Panc1 (cell line): ENCODE measurements at regions not wholly inside any gene's neighbourhood (a gene's known extent, or its start where the extent isn't known, plus 50 kb on each side); places are given as distances from the start of the nearest gene placed in this dataset.

ENCODE experiments used
- ATAC-seq: fragments of 200-7000 bp; cut with Tn5 transposase; 2 replicates; pipeline ENCODE4 v1.9.1; 2020; ENCODE audit warnings: mild to moderate bottlenecking, moderate library complexity
- BruUV-seq: library from RNA; stranded (reverse); fragments of 400-500 nt; replicated peaks from 2 replicates; lab custom pipeline; 2021; lab: Mats Ljungman, UMichigan
- CTCF ChIA-PET: fragments of 300-600 bp; sonication (Branson Sonifier 250); formaldehyde crosslinking; loops from one replicate; lab custom pipeline; 2022; ENCODE audit warnings: antibody characterized with exemption; lab: Charles Lee
- POLR2A ChIA-PET: fragments of 300-600 bp; sonication (Branson Sonifier 250); formaldehyde crosslinking; loops from one replicate; lab custom pipeline; 2022; ENCODE audit warnings: antibody characterized with exemption; lab: Charles Lee
- DNase-seq: peaks from one replicate; pipeline ENCODE4 v3.0.0-alpha.2; 2010; ENCODE audit warnings: low read depth, low spot score
- H3K27ac ChIP-seq: 2 replicates; pipeline ENCODE4 v1.5.1; 2011; ENCODE audit warnings: mild to moderate bottlenecking, low read length, inconsistent platforms
- H3K27me3 ChIP-seq: fragments of 200-500 bp; sonication (Bioruptor generic); 2 replicates; pipeline ENCODE4 v1.6.0; 2014; ENCODE audit warnings: low read length, inconsistent platforms; ENCODE audit not compliant: control insufficient read depth, insufficient read depth
- H3K36me3 ChIP-seq: fragments of 200-500 bp; sonication (Bioruptor generic); 2 replicates; pipeline ENCODE4 v1.5.1; 2014; ENCODE audit warnings: inconsistent platforms, mild to moderate bottlenecking, low read length, moderate library complexity; ENCODE audit not compliant: control insufficient read depth, insufficient read depth
- H3K4me1 ChIP-seq: 2 replicates; pipeline ENCODE4 v1.5.1; 2011; ENCODE audit warnings: inconsistent platforms, mild to moderate bottlenecking, low read length, moderate library complexity; ENCODE audit not compliant: control insufficient read depth, insufficient read depth
- H3K4me3 ChIP-seq, 2 experiments: 2 replicates each; pipeline ENCODE4 v1.5.1; 2011 to 2012; ENCODE audit warnings: low read depth in 2 of 2, low read length in 2 of 2, mild to moderate bottlenecking in 2 of 2, inconsistent platforms in 1 of 2, moderate library complexity in 1 of 2
- H3K9me3 ChIP-seq: fragments of 200-500 bp; sonication (Bioruptor generic); 2 replicates; pipeline ENCODE4 v1.5.1; 2014; ENCODE audit warnings: low read depth, mild to moderate bottlenecking, inconsistent platforms, low read length, moderate library complexity; ENCODE audit not compliant: control insufficient read depth, insufficient read depth
- POLR2AphosphoS5 ChIP-seq: IDR thresholded peaks from 2 replicates; pipeline ENCODE4 v1.6.1; 2012; ENCODE audit warnings: mild to moderate bottlenecking, low read depth, low read length, moderate library complexity
- SIN3A ChIP-seq: IDR thresholded peaks from 2 replicates; pipeline ENCODE4 v1.6.1; 2012; ENCODE audit warnings: low read depth, mild to moderate bottlenecking, low read length, moderate library complexity, borderline replicate concordance; ENCODE audit not compliant: insufficient read depth
- TCF7L2 ChIP-seq: IDR thresholded peaks from 2 replicates; pipeline ENCODE4 v1.6.1; 2011; ENCODE audit warnings: mild to moderate bottlenecking, low read depth, low read length, inconsistent platforms
- in situ Hi-C: cut with HindIII; loops from 2 replicates; pipeline ENCODE4 v1.10.0; 2016; ENCODE audit warnings: low sequenced_read_pairs, low pct_unique_long_range_greater_than_20kb
- intact Hi-C: fragments of 100-400 bp; cut with micrococcal nuclease; formaldehyde crosslinking; loops from one replicate; pipeline ENCODE4 v1.10.0; 2022; ENCODE audit not compliant: unreplicated experiment
- TF ChIP-seq, protein P1 (sequence below), 2 experiments: IDR thresholded peaks; 2 replicates each; pipeline ENCODE4 v1.6.1; 2011 to 2012; ENCODE audit warnings: low read depth in 2 of 2, control low read depth in 1 of 2, low read length in 1 of 2, mild to moderate bottlenecking in 1 of 2, moderate library complexity in 1 of 2; ENCODE audit not compliant: insufficient read depth in 1 of 2
- TF ChIP-seq, protein P2 (sequence below): fragments of 450-650 bp; IDR thresholded peaks from 2 replicates; pipeline ENCODE4 v1.5.1; 2017; ENCODE audit warnings: mild to moderate bottlenecking

DNA sequence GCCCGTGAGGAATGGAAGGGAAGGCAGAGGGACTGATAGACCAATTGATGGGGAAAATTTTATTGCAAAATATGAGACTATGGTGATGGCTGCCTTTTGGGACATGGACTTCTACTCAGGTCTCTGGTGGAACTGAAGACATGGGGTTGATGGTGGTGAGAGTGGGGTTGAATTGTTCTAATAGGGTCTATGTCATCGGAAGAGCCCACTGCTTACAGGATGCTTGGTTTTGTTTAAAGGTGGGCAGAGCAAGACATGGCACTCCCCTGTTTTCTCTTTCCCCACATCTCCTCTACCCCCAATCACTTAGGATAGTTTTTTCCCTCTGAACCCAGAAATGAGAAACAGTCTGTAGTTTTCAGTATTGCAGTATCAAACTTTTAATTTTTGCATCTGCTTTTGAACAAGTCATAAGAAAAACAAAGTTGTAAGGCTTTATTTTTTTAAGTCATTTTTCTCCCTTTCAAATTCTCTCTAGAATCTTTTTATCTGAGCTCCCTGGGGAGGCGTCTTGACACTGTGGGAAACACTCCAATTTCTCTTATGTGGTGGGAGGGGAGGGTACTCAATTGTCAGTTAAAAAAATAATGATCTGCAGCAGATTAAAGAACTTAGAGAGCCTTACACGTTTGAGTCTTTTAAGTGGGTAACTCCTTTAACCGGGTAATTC lies 276.2 kb upstream of the TBC1D5 start:
- POLR2A ChIA-PET: no interaction called here
- intact Hi-C loops: no loop called here
- no TSS peak for BruUV-seq
- no peaks in the 10 kb centered on the region for H3K4me1 ChIP-seq
- no peaks in the 10 kb centered on the region for H3K36me3 ChIP-seq
- TF ChIP-seq, protein P1, sequence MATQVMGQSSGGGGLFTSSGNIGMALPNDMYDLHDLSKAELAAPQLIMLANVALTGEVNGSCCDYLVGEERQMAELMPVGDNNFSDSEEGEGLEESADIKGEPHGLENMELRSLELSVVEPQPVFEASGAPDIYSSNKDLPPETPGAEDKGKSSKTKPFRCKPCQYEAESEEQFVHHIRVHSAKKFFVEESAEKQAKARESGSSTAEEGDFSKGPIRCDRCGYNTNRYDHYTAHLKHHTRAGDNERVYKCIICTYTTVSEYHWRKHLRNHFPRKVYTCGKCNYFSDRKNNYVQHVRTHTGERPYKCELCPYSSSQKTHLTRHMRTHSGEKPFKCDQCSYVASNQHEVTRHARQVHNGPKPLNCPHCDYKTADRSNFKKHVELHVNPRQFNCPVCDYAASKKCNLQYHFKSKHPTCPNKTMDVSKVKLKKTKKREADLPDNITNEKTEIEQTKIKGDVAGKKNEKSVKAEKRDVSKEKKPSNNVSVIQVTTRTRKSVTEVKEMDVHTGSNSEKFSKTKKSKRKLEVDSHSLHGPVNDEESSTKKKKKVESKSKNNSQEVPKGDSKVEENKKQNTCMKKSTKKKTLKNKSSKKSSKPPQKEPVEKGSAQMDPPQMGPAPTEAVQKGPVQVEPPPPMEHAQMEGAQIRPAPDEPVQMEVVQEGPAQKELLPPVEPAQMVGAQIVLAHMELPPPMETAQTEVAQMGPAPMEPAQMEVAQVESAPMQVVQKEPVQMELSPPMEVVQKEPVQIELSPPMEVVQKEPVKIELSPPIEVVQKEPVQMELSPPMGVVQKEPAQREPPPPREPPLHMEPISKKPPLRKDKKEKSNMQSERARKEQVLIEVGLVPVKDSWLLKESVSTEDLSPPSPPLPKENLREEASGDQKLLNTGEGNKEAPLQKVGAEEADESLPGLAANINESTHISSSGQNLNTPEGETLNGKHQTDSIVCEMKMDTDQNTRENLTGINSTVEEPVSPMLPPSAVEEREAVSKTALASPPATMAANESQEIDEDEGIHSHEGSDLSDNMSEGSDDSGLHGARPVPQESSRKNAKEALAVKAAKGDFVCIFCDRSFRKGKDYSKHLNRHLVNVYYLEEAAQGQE (IDR thresholded peaks at IDR 0.05; ENCODE audit: insufficient read depth in 1 of 2, low read depth in 2 of 2, low read length in 1 of 2): no peak
- H3K27me3 ChIP-seq: no peaks in the 10 kb centered on the region
- DNase-seq (no peak), ATAC-seq (no peak)
- in situ Hi-C loops: no loop called here
- no peak overlapping the region for H3K27ac ChIP-seq
- CTCF ChIA-PET: no interaction called here
- no peak overlapping the region for H3K4me3 ChIP-seq
- H3K9me3 ChIP-seq: no peaks in the 10 kb centered on the region

DNA sequence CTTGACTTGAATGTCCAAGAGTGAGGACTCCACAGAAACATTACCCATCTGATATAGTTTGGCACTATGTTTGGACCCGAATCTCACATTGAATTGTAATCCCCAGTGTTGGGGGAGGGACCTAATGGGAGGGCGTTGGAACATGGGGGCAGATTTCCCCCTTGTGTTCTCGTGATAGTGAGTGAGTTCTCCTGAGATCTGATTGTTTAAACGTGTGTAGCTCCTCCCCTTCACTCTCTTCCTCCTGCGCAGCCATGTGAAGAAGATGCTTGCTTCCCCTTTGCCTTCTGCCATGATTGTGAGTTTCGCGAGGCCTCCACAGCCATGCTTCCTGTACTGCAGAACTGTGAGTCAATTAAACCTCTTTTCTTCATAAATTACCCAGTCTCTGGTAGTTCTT lies 273.9 kb upstream of the TBC1D5 start:
- Histone ChIP-seq H3K4me3 (no peak overlapping the region), H3K36me3 (no peaks in the 10 kb centered on the region), H3K27me3 (no peaks in the 10 kb centered on the region), H3K4me1 (no peaks in the 10 kb centered on the region), H3K27ac (no peak overlapping the region), H3K9me3 (no peaks in the 10 kb centered on the region)
- TF ChIP-seq POLR2AphosphoS5: no peak
- TF ChIP-seq TCF7L2: no peak
- TF ChIP-seq, protein P1 (IDR thresholded peaks at IDR 0.05; ENCODE audit: insufficient read depth in 1 of 2, low read depth in 2 of 2, low read length in 1 of 2): no peak
- TF ChIP-seq SIN3A: no peak
- TF ChIP-seq, protein P2, sequence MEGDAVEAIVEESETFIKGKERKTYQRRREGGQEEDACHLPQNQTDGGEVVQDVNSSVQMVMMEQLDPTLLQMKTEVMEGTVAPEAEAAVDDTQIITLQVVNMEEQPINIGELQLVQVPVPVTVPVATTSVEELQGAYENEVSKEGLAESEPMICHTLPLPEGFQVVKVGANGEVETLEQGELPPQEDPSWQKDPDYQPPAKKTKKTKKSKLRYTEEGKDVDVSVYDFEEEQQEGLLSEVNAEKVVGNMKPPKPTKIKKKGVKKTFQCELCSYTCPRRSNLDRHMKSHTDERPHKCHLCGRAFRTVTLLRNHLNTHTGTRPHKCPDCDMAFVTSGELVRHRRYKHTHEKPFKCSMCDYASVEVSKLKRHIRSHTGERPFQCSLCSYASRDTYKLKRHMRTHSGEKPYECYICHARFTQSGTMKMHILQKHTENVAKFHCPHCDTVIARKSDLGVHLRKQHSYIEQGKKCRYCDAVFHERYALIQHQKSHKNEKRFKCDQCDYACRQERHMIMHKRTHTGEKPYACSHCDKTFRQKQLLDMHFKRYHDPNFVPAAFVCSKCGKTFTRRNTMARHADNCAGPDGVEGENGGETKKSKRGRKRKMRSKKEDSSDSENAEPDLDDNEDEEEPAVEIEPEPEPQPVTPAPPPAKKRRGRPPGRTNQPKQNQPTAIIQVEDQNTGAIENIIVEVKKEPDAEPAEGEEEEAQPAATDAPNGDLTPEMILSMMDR: no peak
- in situ Hi-C loops (no loop called here), intact Hi-C loops (no loop called here)
- no TSS peak for BruUV-seq
- POLR2A ChIA-PET: no interaction called here
- CTCF ChIA-PET: no interaction called here
- DNase-seq (no peak), ATAC-seq (no peak)
